Endothelial cell of umbilical vein (primary cell): ENCODE measurements at regions not wholly inside any gene's neighbourhood (a gene's known extent, or its start where the extent isn't known, plus 50 kb on each side); places are given as distances from the start of the nearest gene placed in this dataset.

ENCODE experiments used
- BruUV-seq: library from RNA; stranded (reverse); fragments of 400-500 nt; replicated peaks from 2 replicates; lab custom pipeline; 2021; lab: Mats Ljungman, UMichigan
- CTCF ChIA-PET: fragments of 300-600, 350-600 bp; sonication (Branson Sonifier 250); formaldehyde crosslinking; loops from one replicate; lab custom pipeline; 2021; ENCODE audit warnings: antibody characterized with exemption, inconsistent platforms; lab: Charles Lee
- POLR2A ChIA-PET: fragments of 300-600, 350-600 bp; sonication (Branson Sonifier 250); formaldehyde crosslinking; loops from one replicate; lab custom pipeline; 2021; ENCODE audit warnings: antibody characterized with exemption, inconsistent platforms; lab: Charles Lee
- DNase-seq: peaks from one replicate; pipeline ENCODE4 v3.0.0-alpha.2; 2011; ENCODE audit warnings: low read depth, low spot score
- FAIRE-seq: peaks from 2 replicates; lab custom pipeline; 2011; peaks lifted over from hg19 to GRCh38; lab: Jason Lieb, UNC
- H2AFZ ChIP-seq: 2 replicates; pipeline ENCODE4 v1.6.0; 2012; ENCODE audit warnings: low read depth, low read length, control low read depth, inconsistent platforms
- H3K27ac ChIP-seq: 2 replicates; pipeline ENCODE4 v1.5.1; 2011; ENCODE audit warnings: low read depth, mild to moderate bottlenecking, control low read depth, low read length, moderate library complexity; ENCODE audit not compliant: insufficient read depth
- H3K27me3 ChIP-seq, 2 experiments: 2 replicates each; pipeline versions ENCODE4 v1.6.0 to v1.6.1; 2011; ENCODE audit warnings: low read length in 2 of 2, mixed read lengths in 1 of 2; ENCODE audit not compliant: control insufficient read depth in 2 of 2, insufficient read depth in 2 of 2
- H3K36me3 ChIP-seq, 2 experiments: 2 replicates in 1 of 2; 3 replicates in 1 of 2; pipeline ENCODE4 v1.5.1; 2011; ENCODE audit warnings: low read length in 2 of 2, mild to moderate bottlenecking in 1 of 2, moderate library complexity in 1 of 2; ENCODE audit not compliant: control insufficient read depth in 2 of 2, insufficient read depth in 2 of 2; ENCODE audit errors: extremely low read depth in 1 of 2
- H3K4me1 ChIP-seq: 3 replicates; pipeline ENCODE4 v1.5.1; 2011; ENCODE audit warnings: mild to moderate bottlenecking, low read length; ENCODE audit not compliant: control insufficient read depth, insufficient read depth; ENCODE audit errors: extremely low read depth
- H3K4me2 ChIP-seq: 2 replicates; pipeline ENCODE4 v1.6.1; 2011; ENCODE audit warnings: low read length, control low read depth, mixed read lengths; ENCODE audit not compliant: insufficient read depth
- H3K4me3 ChIP-seq, 3 experiments: fragments of 200-600 bp in 1 of 3; sonication (generic), shearing (Covaris generic) in 1 of 3; replicated peaks in 1 of 3; 2 replicates each; pipeline ENCODE4 v1.5.1; 2011 to 2016; ENCODE audit warnings: control low read depth in 3 of 3, low read length in 3 of 3, mild to moderate bottlenecking in 2 of 3, inconsistent platforms in 1 of 3, low read depth in 1 of 3, moderate library complexity in 1 of 3; ENCODE audit not compliant: insufficient read depth in 1 of 3
- H3K79me2 ChIP-seq: 2 replicates; pipeline ENCODE4 v1.6.0; 2012; ENCODE audit warnings: low read length, inconsistent platforms; ENCODE audit not compliant: control insufficient read depth, insufficient read depth
- H3K9ac ChIP-seq: replicated peaks from 2 replicates; pipeline ENCODE3; 2011; ENCODE audit warnings: low read length, control low read depth; ENCODE audit not compliant: insufficient read depth; ENCODE audit errors: extremely low read depth
- H3K9me1 ChIP-seq: replicated peaks from 3 replicates; pipeline ENCODE4 v1.6.0; 2011; ENCODE audit warnings: mild to moderate bottlenecking, low read length; ENCODE audit not compliant: control insufficient read depth, insufficient read depth; ENCODE audit errors: extremely low read depth
- H3K9me3 ChIP-seq: replicated peaks from 2 replicates; pipeline ENCODE4 v1.5.1; 2012; ENCODE audit warnings: low read length, inconsistent platforms; ENCODE audit not compliant: control insufficient read depth, insufficient read depth
- H4K20me1 ChIP-seq: replicated peaks from 2 replicates; pipeline ENCODE3; 2011; ENCODE audit warnings: mild to moderate bottlenecking, low read length; ENCODE audit not compliant: control insufficient read depth, insufficient read depth; ENCODE audit errors: extremely low read depth
- CTCF ChIP-seq, 2 donors: IDR thresholded peaks; 1 replicate in 1 of 2; 2 replicates in 1 of 2; pipeline ENCODE4 v1.5.1; 2011; ENCODE audit warnings: low read length in 2 of 2, mild to moderate bottlenecking in 2 of 2, moderate library complexity in 2 of 2, control low read depth in 1 of 2, inconsistent platforms in 1 of 2, low read depth in 1 of 2; ENCODE audit not compliant: insufficient read depth in 1 of 2; ENCODE audit errors: extremely low read depth in 1 of 2
- EZH2 ChIP-seq: IDR thresholded peaks from 2 replicates; pipeline ENCODE4 v1.6.1; 2012; ENCODE audit warnings: borderline replicate concordance, low read depth, mild to moderate bottlenecking, moderate library complexity, low read length, inconsistent platforms; ENCODE audit not compliant: severe bottlenecking
- FOS ChIP-seq: IDR thresholded peaks from 2 replicates; pipeline ENCODE4 v1.6.1; 2011; ENCODE audit warnings: mild to moderate bottlenecking, low read length, moderate library complexity, borderline replicate concordance; ENCODE audit not compliant: insufficient read depth
- GATA2 ChIP-seq: IDR thresholded peaks from 2 replicates; pipeline ENCODE4 v1.7.0; 2011; ENCODE audit warnings: low read depth, mild to moderate bottlenecking, moderate library complexity, mixed read lengths, low read length; ENCODE audit not compliant: insufficient read length, insufficient read depth
- JUN ChIP-seq: IDR thresholded peaks from 2 replicates; pipeline ENCODE4 v1.6.1; 2011; ENCODE audit warnings: borderline replicate concordance, low read depth; ENCODE audit not compliant: insufficient read length, insufficient read depth
- MAX ChIP-seq: IDR thresholded peaks from 2 replicates; pipeline ENCODE4 v1.6.1; 2011; ENCODE audit not compliant: insufficient read depth, insufficient read length
- MYC ChIP-seq: IDR thresholded peaks from one replicate; pipeline ENCODE4 v1.6.1; 2011; ENCODE audit warnings: mild to moderate bottlenecking, low read depth, low read length
- POLR2A ChIP-seq: IDR thresholded peaks from 2 replicates; pipeline ENCODE4 v1.6.1; 2012; ENCODE audit warnings: low read depth, mild to moderate bottlenecking, control low read depth, low read length
- POLR2AphosphoS5 ChIP-seq: IDR thresholded peaks from 2 replicates; pipeline ENCODE4 v1.6.1; 2012; ENCODE audit warnings: low read depth, mild to moderate bottlenecking, control low read depth, low read length, moderate library complexity; ENCODE audit not compliant: insufficient read depth
- dilution Hi-C: fragments of 300-500 bp; cut with MboI; formaldehyde crosslinking; loops from one replicate; pipeline ENCODE4 v1.15.0; 2019; ENCODE audit warnings: low sequenced_read_pairs; ENCODE audit not compliant: extremely low pct_ligation_motif_present
- intact Hi-C: fragments of 100-400 bp; cut with micrococcal nuclease; formaldehyde crosslinking; loops from one replicate; pipeline ENCODE4 v1.10.0; 2022

- DNase-seq (no peak), FAIRE-seq (no peak)
- POLR2A ChIA-PET, result no interaction called here
- CTCF ChIA-PET, result interaction anchor here (1.0 to 1.6 kb wide), 3 partner anchors 10 to 229 kb away, joined by 3 to 9 read pairs (median 4); no protein-coding TSS in a partner anchor
- BruUV-seq, result no TSS peak
- H2AFZ ChIP-seq, result no peak overlapping the region
- dilution Hi-C loops (loop anchor here (25.0 kb wide), 1 partner anchor 334 kb away; no protein-coding TSS in a partner anchor), intact Hi-C loops (no loop called here)
- H3K4me1 ChIP-seq, result peaks cover 7% of the 10 kb centered on the region
- H4K20me1 ChIP-seq, result no peaks in the 10 kb centered on the region
- no peak for TF ChIP-seq CTCF (IDR thresholded peaks at IDR 0.05; ENCODE audit: extremely low read depth in 1 of 2, insufficient read depth in 1 of 2, low read depth in 1 of 2, low read length in 2 of 2)
- TF ChIP-seq EZH2, result no peak
- no peak for TF ChIP-seq MAX
- no peak for TF ChIP-seq MYC
- no peak for TF ChIP-seq GATA2
- TF ChIP-seq POLR2AphosphoS5, result no peak
- no peak for TF ChIP-seq JUN
- TF ChIP-seq POLR2A, result no peak
- TF ChIP-seq FOS, result no peak
- H3K9me3 ChIP-seq, result no peaks in the 10 kb centered on the region
- no peak overlapping the region for H3K9ac ChIP-seq
- H3K36me3 ChIP-seq, result no peaks in the 10 kb centered on the region
- H3K27ac ChIP-seq, result no peak overlapping the region
- no peaks in the 10 kb centered on the region for H3K79me2 ChIP-seq
- no peak overlapping the region for H3K4me3 ChIP-seq
- H3K4me2 ChIP-seq, result no peak overlapping the region
- no peaks in the 10 kb centered on the region for H3K27me3 ChIP-seq
- H3K9me1 ChIP-seq, result no peaks in the 10 kb centered on the region
Measured at GRCh38 chr16:72471317-72471924, 299.5 kb upstream of the PMFBP1 start.
